ENCODE measurements at regions not wholly inside any gene's neighbourhood (a gene's known extent, or its start where the extent isn't known, plus 50 kb on each side); places are given as distances from the start of the nearest gene placed in this dataset.
"Not testable (repeated sequence)": the region's sequence is repeated elsewhere in the genome, so short reads cannot be mapped to it uniquely, and the experiment has no call there.

DNA sequence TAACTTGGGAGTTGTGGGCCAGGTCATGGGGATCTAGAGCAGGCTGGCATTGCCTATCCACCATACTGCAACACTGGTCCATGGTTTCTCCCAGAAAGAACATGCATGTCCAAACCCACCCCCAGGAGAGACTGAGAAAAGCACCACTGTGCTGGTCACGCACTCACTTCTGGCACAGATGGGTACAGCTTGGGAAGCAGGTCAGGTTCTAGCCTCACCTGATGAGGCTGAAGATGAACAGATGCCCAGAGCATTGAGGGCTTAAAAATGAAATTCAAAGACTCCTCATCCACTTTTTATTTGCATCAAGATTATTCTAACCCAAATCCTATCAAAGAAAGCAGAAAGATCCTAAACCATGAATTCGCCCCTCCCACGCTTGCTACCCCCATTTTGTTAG, 125.9 kb upstream of the RAI2 start:
- no peak for DNase-seq
- H3K27ac ChIP-seq (replicated peaks) = no peak overlapping the region
- intact Hi-C loops (cut with micrococcal nuclease) = no loop called here
- no peak overlapping the region for H3K4me3 ChIP-seq
- TF ChIP-seq, protein P1, sequence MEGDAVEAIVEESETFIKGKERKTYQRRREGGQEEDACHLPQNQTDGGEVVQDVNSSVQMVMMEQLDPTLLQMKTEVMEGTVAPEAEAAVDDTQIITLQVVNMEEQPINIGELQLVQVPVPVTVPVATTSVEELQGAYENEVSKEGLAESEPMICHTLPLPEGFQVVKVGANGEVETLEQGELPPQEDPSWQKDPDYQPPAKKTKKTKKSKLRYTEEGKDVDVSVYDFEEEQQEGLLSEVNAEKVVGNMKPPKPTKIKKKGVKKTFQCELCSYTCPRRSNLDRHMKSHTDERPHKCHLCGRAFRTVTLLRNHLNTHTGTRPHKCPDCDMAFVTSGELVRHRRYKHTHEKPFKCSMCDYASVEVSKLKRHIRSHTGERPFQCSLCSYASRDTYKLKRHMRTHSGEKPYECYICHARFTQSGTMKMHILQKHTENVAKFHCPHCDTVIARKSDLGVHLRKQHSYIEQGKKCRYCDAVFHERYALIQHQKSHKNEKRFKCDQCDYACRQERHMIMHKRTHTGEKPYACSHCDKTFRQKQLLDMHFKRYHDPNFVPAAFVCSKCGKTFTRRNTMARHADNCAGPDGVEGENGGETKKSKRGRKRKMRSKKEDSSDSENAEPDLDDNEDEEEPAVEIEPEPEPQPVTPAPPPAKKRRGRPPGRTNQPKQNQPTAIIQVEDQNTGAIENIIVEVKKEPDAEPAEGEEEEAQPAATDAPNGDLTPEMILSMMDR (IDR thresholded peaks at IDR 0.05; ENCODE audit: borderline replicate concordance) = no peak
- no peaks in the 10 kb centered on the region for H3K4me1 ChIP-seq
- no peaks in the 10 kb centered on the region for H3K9me3 ChIP-seq (replicated peaks)
- no peaks in the 10 kb centered on the region for H3K27me3 ChIP-seq (ENCODE audit: low read depth)
- no peaks in the 10 kb centered on the region for H3K36me3 ChIP-seq

DNA sequence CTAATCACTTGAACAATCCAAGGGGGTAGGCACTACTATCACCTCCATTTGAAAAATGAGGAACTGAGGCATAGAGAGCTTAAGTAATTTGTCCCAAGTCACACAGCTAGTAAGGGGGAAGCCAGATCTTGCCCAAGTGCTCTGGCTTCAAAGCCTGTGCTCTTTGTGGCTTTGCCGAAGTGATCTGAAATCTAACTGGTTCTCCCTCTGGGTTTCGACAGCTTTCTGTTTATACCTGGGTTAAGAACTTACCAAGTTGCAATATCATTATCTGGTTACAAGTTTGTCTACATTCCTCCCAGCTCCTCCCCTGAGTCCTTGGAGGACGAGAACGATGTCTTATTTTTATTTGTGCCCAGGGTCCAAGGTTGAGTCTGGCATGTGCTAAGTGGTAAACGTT, 125.3 kb upstream of the RAI2 start:
- no peaks in the 10 kb centered on the region for H3K27me3 ChIP-seq (ENCODE audit: low read depth)
- H3K4me3 ChIP-seq = no peak overlapping the region
- intact Hi-C loops (cut with micrococcal nuclease) = no loop called here
- no peaks in the 10 kb centered on the region for H3K4me1 ChIP-seq
- H3K9me3 ChIP-seq (replicated peaks) = no peaks in the 10 kb centered on the region
- TF ChIP-seq, protein P1 (IDR thresholded peaks at IDR 0.05; ENCODE audit: borderline replicate concordance) = no peak
- no peaks in the 10 kb centered on the region for H3K36me3 ChIP-seq
- no peak for DNase-seq
- H3K27ac ChIP-seq (replicated peaks) = no peak overlapping the region

DNA sequence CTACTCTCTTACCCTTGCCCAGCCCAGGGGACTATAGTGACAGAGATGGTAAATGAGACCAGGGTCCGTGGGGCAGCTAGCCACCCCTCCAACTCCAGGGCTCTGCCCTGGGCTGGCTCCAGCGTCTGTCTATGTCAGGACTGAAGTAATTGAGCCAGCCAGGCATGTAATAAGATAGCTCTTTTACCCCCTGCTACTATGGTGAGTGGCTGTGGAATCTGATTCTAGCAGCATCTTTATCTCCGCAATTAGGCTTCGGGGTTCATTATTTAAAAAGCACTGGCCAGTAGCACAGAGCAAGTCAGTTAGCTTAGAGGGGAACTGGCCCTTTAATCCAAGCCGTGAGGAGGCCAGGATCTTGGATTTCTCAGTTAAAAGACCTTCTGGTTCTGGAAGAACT, 123.3 kb upstream of the RAI2 start:
- no peak for DNase-seq
- Histone ChIP-seq H3K9me3 (replicated peaks) (no peaks in the 10 kb centered on the region), H3K36me3 (no peaks in the 10 kb centered on the region), H3K27me3 (ENCODE audit: low read depth) (no peaks in the 10 kb centered on the region), H3K27ac (replicated peaks) (no peak overlapping the region), H3K4me3 (no peak overlapping the region), H3K4me1 (no peaks in the 10 kb centered on the region)
- TF ChIP-seq, protein P1 (IDR thresholded peaks at IDR 0.05; ENCODE audit: borderline replicate concordance) = no peak
- intact Hi-C loops (cut with micrococcal nuclease) = no loop called here

DNA sequence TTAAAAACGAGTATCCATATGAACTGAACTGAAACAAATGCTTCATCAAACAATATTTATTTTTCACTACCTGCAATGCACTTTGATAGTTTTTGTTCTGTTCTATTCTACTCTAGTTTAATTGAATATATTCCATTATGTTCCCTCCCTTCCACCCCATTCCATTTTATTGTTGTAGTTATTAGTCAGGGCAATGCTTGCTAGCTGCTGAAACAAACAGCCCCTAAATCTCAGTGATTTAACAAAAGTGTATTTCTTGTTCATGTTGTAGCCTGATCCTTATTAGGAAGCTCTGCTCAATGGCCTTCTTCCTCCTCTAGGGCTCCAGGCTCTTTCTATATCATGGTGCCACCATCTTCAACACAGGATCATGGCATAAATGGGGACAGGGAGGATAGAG, 122.3 kb upstream of the RAI2 start:
- Histone ChIP-seq H3K4me3 (no peak overlapping the region), H3K27ac (replicated peaks) (no peak overlapping the region), H3K36me3 (no peaks in the 10 kb centered on the region), H3K4me1 (no peaks in the 10 kb centered on the region), H3K27me3 (ENCODE audit: low read depth) (no peaks in the 10 kb centered on the region), H3K9me3 (replicated peaks) (no peaks in the 10 kb centered on the region)
- intact Hi-C loops (cut with micrococcal nuclease) = no loop called here
- TF ChIP-seq, protein P1 (IDR thresholded peaks at IDR 0.05; ENCODE audit: borderline replicate concordance) = no peak
- DNase-seq = no peak

DNA sequence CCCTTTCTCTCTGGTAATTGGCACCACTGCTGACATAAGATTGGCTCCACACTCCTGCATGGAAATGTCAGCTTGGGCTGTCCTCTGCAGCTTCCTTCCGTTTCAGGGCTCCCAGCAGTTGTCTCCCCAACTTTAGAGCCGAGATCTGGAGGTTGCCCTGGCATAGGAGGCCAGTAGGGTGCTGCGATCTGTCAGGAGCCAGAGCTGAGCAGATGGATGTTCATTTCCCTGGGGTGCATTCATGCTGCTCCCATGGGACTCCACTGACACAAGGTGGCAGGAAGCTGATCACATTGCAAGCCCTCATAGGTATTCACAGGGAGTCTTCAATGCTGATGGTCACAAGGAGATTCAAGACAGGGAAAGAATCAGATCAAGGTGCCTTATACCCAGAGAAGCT, 116.6 kb upstream of the RAI2 start:
- Histone ChIP-seq H3K9me3 (replicated peaks) (no peaks in the 10 kb centered on the region), H3K4me1 (no peaks in the 10 kb centered on the region), H3K27me3 (ENCODE audit: low read depth) (no peaks in the 10 kb centered on the region), H3K27ac (replicated peaks) (no peak overlapping the region), H3K4me3 (no peak overlapping the region), H3K36me3 (no peaks in the 10 kb centered on the region)
- no peak for DNase-seq
- intact Hi-C loops (cut with micrococcal nuclease) = no loop called here
- TF ChIP-seq, protein P1 (IDR thresholded peaks at IDR 0.05; ENCODE audit: borderline replicate concordance) = no peak

DNA sequence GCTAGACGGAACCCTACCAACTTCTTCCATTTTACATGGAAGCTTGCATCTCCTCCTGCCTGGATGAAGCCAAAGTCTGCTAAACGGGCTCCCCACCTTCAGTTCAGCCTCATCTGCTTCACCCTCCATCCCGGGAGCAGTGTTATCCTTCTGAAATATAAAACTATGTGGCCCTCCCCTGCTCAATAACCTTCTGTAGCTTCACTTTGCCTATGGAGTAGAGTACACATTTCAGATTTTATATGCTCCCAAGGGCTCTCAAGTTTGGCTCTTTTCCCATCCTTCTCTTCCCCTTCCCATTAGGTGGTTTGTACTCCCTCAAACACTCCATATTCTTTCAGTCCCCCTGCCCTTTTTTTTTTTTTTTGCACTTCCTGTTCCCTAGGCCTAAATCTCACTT, 115.9 kb upstream of the RAI2 start:
- intact Hi-C loops (cut with micrococcal nuclease) = no loop called here
- TF ChIP-seq, protein P1 (IDR thresholded peaks at IDR 0.05; ENCODE audit: borderline replicate concordance) = no peak
- Histone ChIP-seq H3K36me3 (no peaks in the 10 kb centered on the region), H3K9me3 (replicated peaks) (no peaks in the 10 kb centered on the region), H3K4me3 (no peak overlapping the region), H3K27ac (replicated peaks) (no peak overlapping the region), H3K4me1 (no peaks in the 10 kb centered on the region), H3K27me3 (ENCODE audit: low read depth) (no peaks in the 10 kb centered on the region)
- no peak for DNase-seq

DNA sequence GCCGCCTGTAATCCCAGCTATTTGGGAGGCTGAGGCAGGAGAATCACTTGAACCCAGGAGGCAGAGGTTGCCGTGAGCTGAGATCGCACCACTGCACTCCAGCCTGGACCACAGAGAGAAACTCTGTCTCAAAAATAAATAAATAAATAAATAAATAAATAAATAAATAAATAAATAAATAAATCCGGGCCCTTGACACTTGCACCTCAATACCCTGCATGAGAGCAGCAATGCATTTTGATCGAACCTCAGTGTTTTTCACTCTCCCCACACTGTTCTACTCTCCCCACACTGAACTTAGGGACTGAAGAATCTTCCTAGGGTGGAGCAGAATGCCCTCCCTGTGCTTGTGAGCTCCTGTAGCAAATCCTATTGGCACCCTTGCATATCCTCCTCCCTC, 114.3 kb upstream of the RAI2 start:
- H3K9me3 ChIP-seq (replicated peaks); H3K27me3 ChIP-seq (ENCODE audit: low read depth); H3K4me3 ChIP-seq; H3K36me3 ChIP-seq; H3K4me1 ChIP-seq; intact Hi-C loops (cut with micrococcal nuclease); DNase-seq; H3K27ac ChIP-seq (replicated peaks): not testable (repeated sequence)
